T1000 (cell line): ENCODE measurements at regions not wholly inside any gene's neighbourhood (a gene's known extent, or its start where the extent isn't known, plus 50 kb on each side); places are given as distances from the start of the nearest gene placed in this dataset.
"Not testable (repeated sequence)": the region's sequence is repeated elsewhere in the genome, so short reads cannot be mapped to it uniquely, and the experiment has no call there.

Experiments used
- DNase-seq: peaks from one replicate; lab custom pipeline; 2025; ENCODE audit warnings: mixed read lengths; lab: John Stamatoyannopoulos, UW

DNA sequence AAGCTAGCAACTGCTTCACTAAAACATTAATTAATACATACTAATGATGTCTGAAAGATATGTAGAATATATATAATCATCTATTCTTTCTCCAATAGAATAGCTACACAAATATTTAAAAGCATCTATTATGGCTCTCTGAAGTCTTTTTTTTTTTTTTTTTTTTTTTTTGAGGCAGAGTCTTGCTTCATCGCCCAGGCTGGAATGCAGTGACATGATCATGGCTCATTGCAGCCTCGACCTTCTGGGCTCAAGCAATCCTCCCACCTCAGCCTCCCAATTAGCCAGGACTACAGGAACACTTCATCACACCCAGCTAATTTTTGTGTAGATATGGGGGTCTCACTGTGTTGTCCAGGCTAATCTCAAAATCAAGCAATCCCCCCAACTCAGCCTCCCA is 120.4 kb upstream of the KYNU start:
- no peak for DNase-seq

DNA sequence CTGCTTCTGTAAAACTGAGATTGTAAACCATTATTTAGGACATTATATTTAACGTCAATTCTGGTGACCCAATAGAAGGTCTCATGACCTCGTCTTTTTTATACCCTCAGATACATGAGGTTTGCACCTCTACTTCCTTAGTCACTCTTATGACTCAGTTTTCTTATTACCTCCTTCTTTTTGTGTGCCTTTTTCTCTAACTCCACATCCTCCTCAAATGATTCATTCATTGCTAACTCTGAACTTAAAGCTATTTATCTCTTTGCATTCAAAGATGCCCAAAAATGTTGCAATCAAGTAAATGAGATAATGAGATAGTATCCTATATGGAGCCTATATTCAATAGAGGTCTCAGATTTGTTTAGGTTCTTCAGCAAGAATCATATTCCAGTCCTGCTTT is 121.0 kb upstream of the KYNU start:
- DNase-seq: no peak

DNA sequence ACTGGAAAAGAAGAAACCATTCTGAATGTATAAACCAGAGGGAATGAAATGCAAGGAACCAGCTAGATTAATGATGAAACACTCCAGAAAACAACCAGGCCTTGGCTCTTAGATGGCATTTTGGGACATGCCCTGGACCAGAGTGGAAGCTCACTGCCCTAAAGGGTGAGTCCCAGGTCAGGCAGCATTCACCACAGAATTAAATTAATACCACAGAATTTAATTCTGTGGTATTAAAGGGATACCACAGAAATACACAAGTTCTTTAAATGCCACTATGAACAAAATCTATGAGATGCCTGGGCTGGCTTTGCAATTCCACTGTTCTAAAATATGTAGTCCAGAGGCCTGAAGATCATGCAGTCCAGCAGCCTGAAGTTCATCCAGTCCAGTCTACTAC is 122.3 kb upstream of the KYNU start:
- no peak for DNase-seq

- DNase-seq: no peak
Measured at GRCh38 chr2:142754182-142754581, 123.3 kb upstream of the KYNU start.

GRCh38 chr2:142750858-142751257 is 126.6 kb upstream of the KYNU start:
- DNase-seq: no peak

DNA sequence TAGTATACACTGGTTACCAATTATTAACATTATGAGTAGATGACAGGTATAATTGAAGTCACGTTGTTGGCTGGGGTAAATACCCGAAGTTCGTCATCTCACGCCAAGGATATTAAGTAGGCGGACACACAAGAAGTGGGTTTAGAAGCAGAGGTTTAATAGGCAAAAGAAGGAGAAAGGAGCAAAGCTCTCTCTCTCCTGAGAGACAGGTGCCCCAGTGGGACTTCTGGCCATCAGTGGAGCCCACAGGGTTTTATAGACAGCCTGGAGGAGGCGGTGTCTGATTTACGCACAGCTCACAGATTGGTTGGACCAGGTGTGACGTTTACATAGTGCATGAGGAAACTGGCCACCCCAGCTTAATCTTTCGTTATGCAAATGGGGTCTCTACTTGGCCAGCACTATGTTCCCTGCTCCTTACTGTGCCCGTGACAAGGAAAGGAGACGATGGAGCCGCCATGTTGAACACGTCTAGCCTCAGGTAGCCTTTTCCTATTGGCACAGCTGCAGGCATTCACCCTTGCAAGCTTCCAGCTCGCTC is 128.8 kb upstream of the KYNU start:
- DNase-seq: no peak

DNA sequence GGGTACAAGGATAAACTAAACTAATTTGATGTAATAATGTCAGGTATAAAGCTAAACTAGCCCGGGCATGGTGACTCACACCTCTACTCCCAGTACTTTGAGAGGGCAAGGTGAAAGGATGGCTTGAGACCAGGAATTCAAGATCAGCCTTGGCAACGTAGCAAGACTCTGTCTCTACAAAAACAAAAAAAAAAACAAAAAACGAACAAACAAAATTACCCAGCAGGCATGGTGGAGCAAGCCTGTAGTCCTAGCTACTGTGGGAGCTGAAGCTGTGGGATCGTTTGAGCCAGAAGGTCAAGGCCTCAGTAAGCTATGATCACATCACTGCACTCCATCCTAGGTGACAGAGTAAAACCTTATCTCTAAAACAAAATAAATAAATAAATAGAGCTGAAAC is 131.8 kb upstream of the KYNU start:
- DNase-seq: no peak

DNA sequence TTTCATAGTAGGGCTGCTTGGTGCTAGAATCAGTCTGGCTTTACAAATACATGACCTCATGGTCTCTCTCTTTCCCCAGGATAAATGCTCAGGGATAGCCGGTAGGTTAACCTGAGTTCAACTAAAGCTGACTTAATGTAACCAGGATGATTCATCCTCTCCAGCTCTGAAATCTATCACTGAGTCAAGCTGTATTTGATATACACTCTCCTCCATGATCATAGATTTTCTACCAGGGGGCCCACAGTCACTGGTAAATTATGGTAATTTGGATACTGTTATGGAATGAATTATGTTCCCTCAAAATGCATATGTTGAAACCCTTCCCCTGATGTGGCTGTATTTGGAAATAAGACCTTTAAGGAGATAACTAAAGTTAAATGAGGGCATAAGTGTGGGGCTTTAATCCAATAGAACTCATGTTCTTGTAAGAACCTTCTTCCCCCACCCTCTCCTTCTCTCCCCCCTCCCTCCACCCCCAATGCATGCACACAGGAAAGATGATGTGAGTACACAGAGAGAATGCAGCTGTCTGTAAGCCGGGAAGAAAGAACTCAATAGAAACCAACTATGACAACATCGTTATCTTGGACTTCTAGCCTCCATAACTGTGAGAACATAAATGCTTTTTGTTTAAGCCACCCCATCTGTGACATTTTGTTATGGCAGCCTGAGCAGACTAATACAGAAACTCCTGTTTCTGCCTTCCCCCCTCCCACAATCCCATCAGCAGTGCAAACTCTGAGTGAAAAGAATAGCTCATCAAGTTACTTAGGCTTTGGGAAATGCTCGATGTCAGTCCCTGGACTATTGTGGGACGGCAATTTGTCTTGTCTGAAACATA is 134.9 kb upstream of the KYNU start:
- DNase-seq: peak; percentile 2

DNA sequence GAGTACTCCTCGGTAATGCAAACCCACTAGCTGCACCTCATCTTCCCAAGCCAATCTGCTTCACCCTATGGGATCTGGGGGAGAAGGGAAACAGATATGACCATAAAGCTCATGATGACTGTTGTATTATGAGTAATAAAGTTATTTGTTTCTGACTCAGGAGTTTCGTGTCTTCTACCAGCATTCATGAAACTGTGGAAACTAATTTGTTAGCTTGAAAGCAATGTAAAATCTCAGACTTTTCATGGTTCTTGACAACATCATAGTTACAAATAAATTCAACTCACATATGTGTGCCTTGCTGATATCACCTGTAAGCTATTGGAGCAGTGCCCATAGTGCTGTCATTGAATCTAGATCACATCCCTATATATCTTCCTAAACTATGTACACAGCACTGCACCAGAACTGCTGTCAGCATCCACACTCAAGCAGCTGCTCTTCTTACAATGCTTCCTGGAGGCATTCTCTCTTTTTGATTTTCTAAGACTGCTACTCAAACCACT is 135.6 kb upstream of the KYNU start:
- no peak for DNase-seq

DNA sequence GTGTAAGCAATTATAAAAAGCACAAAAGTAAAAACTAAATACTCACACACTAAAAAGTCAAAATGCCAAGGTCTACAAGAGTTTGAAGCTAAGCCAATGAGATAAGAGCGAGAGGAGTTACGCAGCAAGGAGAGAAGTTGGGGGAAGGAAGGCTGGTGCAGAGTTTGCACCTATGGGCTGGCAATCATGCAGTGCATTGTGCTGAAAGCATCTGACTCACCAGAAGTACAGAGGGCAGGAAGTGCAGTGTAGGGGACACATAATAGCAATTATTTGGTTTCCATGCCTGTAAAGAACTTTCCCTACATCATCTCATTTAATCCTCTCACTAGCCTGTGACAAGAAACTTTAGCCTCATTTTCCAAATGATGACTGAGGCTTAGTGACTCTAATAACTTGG is 142.7 kb upstream of the KYNU start:
- no peak for DNase-seq

DNA sequence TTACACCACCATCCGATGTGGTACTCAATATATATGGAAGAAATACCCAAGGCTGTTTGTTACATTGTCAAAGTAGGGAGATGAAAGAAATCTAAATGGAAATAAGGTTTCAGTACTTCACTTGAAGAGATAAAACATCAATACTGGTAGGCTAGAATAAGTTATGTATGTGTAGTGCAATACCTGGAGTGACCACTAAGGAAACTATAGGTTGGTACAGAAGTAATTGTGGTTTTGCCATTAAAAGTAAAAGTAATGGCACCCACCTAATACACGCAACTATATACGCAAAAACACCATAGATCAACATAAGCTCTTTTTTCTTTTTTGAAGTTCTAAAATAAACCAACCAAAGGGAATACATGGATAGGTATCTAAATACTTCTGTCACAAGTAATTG is 143.2 kb upstream of the KYNU start:
- no peak for DNase-seq

GRCh38 chr2:142729814-142730213 is 147.7 kb upstream of the KYNU start:
- not testable (repeated sequence) for DNase-seq

- not testable (repeated sequence) for DNase-seq
Measured at GRCh38 chr2:142727821-142728478, 149.5 kb upstream of the KYNU start.

DNA sequence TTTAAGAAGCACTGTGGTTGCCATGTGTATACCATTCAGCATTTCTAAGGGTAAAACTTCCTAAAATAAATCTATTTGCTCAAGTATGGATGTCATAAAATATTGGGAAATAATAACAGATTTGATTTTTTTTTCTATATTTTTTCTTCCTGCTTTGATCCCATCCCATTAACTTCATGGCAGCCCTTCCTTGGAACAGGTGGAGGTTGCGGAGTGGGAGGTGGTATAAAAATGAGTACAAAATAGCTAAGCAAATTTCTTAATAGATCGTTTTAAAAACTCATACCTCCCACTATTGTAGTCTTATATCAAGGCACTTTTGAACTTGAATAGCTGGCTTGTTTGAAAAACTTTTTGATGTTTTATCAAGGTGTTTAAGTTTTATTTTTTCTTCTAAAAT is 152.1 kb upstream of the KYNU start:
- DNase-seq: no peak

GRCh38 chr2:142724713-142725349 is 152.6 kb upstream of the KYNU start:
- DNase-seq: no peak

GRCh38 chr2:142724186-142724585 is 153.3 kb upstream of the KYNU start:
- DNase-seq: no peak

GRCh38 chr2:142723236-142723635 is 154.2 kb upstream of the KYNU start:
- no peak for DNase-seq

GRCh38 chr2:142722569-142722968 is 154.9 kb upstream of the KYNU start:
- no peak for DNase-seq

DNA sequence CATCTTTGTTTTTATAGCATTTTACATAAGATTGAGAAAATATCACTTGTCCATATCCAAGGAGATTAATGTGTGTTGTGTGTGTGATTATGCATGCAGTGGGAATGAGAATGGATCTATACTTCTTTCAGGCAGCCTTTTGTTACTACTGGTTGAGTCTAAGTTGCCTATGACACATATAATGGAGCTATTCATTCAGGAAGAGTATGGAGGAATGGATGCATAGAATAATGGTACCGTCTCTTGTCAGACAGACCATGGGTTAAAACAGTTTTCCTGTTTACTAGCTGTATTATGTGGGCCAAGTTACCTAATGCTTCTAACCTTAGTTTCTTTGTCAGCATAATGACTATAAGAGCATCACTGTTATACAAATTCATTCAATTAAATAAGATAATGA is 155.4 kb upstream of the KYNU start:
- DNase-seq: no peak

DNA sequence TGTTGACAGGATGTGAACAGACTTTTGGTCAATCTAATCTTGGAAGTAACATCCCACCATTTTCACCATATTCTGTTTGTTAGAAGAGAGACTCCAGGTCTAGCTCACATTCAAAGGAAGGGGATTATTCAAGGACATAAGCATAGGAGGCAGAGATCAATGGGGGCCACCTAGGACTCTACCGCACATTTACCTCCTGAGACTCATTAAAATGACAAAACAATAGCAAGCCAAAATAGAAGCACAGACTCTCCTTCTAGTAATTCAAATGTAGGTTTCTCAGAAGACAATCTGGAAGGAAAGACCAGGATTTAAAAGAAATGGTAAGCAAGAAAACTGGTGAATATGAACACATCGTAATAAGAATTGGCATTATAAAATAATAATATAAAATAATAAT is 156.4 kb upstream of the KYNU start:
- no peak for DNase-seq

DNA sequence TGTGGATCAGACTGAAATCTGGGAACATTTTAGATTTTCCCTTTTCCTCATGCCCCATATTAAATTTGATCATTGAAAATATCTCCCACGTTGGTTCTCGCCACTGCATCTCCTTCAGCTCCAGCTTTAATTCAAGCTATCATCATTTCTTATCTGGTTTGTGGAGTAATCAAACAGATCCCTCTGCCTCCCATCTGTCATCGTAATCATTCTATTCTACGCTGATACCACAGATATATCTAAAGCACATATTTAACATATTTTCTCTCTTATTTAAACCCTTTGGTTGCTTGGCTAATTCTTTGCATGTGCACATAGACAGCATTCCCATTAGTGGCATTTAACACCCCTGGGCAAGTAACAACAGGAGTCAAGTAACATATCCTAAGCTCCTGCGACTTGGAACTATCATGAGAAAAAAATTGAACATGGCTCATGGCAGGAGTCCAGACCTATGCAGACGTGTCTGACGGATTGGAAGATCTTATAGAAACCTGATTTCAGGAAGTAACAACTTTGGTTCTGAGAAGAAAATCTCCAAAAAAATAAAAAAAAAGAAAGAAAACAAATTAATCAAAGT is 158.8 kb upstream of the KYNU start:
- DNase-seq: no peak
